B cell (primary cell): ENCODE measurements at regions not wholly inside any gene's neighbourhood (a gene's known extent, or its start where the extent isn't known, plus 50 kb on each side); places are given as distances from the start of the nearest gene placed in this dataset.

Experiments
- ATAC-seq: fragments of 200-7000 bp; cut with Tn5 transposase; one replicate; pipeline ENCODE4 v1.10.0; 2021; ENCODE audit warnings: low read depth, mild to moderate bottlenecking, moderate number of reproducible peaks, moderate library complexity
- CTCF ChIA-PET: fragments of 350-600 bp; sonication (Branson Sonifier 250); formaldehyde crosslinking; loops from one replicate; lab custom pipeline; 2021; ENCODE audit warnings: antibody characterized with exemption, inconsistent platforms; lab: Charles Lee
- POLR2A ChIA-PET: fragments of 350-600 bp; sonication (Branson Sonifier 250); formaldehyde crosslinking; loops from one replicate; lab custom pipeline; 2021; ENCODE audit warnings: antibody characterized with exemption; lab: Charles Lee
- DNase-seq: peaks from one replicate; pipeline ENCODE4 v3.0.0; 2013
- H2AFZ ChIP-seq: 2 replicates; pipeline ENCODE4 v1.6.1; 2012; ENCODE audit warnings: mild to moderate bottlenecking, low read depth, low read length; ENCODE audit not compliant: insufficient read depth, poor library complexity, severe bottlenecking
- H3K27ac ChIP-seq, 2 donors: 1 replicate in 1 of 2; 2 replicates in 1 of 2; pipeline ENCODE4 v1.5.1; 2012 to 2013; ENCODE audit warnings: low read length in 2 of 2, mild to moderate bottlenecking in 2 of 2, moderate library complexity in 1 of 2
- H3K27me3 ChIP-seq, 4 experiments: fragments of 200-600 bp in 1 of 4; sonication (generic) in 1 of 4; replicated peaks in 1 of 4; 1 replicate in 2 of 4; 2 replicates in 2 of 4; pipeline versions ENCODE4 v1.6.1 to v1.7.0; 2013 to 2016; ENCODE audit warnings: low read length in 3 of 4, mild to moderate bottlenecking in 2 of 4, mixed read lengths in 1 of 4, moderate library complexity in 1 of 4; ENCODE audit not compliant: insufficient read depth in 4 of 4, control insufficient read depth in 3 of 4; ENCODE audit errors: control extremely low read depth in 1 of 4
- H3K36me3 ChIP-seq, 2 experiments: replicated peaks in 1 of 2; 1 replicate in 1 of 2; 2 replicates in 1 of 2; pipeline versions ENCODE4 v1.6.1 to v1.7.1; 2013; ENCODE audit warnings: low read length in 1 of 2; ENCODE audit not compliant: insufficient read depth in 2 of 2, control insufficient read depth in 1 of 2; ENCODE audit errors: control extremely low read depth in 1 of 2, extremely low read depth in 1 of 2
- H3K4me1 ChIP-seq, 2 donors: fragments of 200-600 bp in 1 of 2; sonication (generic) in 1 of 2; 1 replicate in 1 of 2; 2 replicates in 1 of 2; pipeline versions ENCODE4 v1.5.1 to v1.6.1; 2013 to 2017; ENCODE audit warnings: low read length in 2 of 2; ENCODE audit not compliant: control insufficient read depth in 2 of 2, insufficient read depth in 2 of 2
- H3K4me2 ChIP-seq: replicated peaks from 2 replicates; pipeline ENCODE3; 2012; ENCODE audit warnings: mild to moderate bottlenecking, low read depth, low read length; ENCODE audit not compliant: poor library complexity, severe bottlenecking
- H3K4me3 ChIP-seq, 5 experiments: fragments of 200-600 bp in 1 of 5; sonication (generic) in 1 of 5; 1 replicate in 3 of 5; 2 replicates in 2 of 5; pipeline versions ENCODE4 v1.5.1 to v1.7.0; 2011 to 2016; ENCODE audit warnings: low read length in 4 of 5, mild to moderate bottlenecking in 4 of 5, low read depth in 2 of 5, control low read depth in 1 of 5, moderate library complexity in 1 of 5; ENCODE audit not compliant: insufficient read depth in 1 of 5; ENCODE audit errors: control extremely low read depth in 1 of 5, extremely low read depth in 1 of 5
- H3K79me2 ChIP-seq: fragments of 200-600 bp; sonication (generic); one replicate; pipeline ENCODE4 v1.6.0; 2016; ENCODE audit warnings: low read length; ENCODE audit not compliant: control insufficient read depth, insufficient read depth
- H3K9ac ChIP-seq: fragments of 200-600 bp; sonication (generic); 2 replicates; pipeline ENCODE4 v1.6.1; 2017; ENCODE audit warnings: mild to moderate bottlenecking, low read length, moderate library complexity
- H3K9me3 ChIP-seq, 3 donors: one replicate each; pipeline versions ENCODE4 v1.6.1 to v1.7.1; 2013; ENCODE audit warnings: low read length in 2 of 3; ENCODE audit not compliant: control insufficient read depth in 2 of 3, insufficient read depth in 1 of 3; ENCODE audit errors: control extremely low read depth in 1 of 3
- H4K20me1 ChIP-seq: 2 replicates; pipeline ENCODE4 v1.6.0; 2012; ENCODE audit warnings: mild to moderate bottlenecking, low read length; ENCODE audit not compliant: insufficient read depth, control insufficient read depth, poor library complexity, severe bottlenecking
- H3K27ac Mint-ChIP-seq: one replicate; pipeline ENCODE4 v1.8.0; 2021; ENCODE audit warnings: mixed read lengths
- H3K27me3 Mint-ChIP-seq: one replicate; pipeline ENCODE4 v1.8.0; 2021; ENCODE audit warnings: mixed read lengths
- H3K4me1 Mint-ChIP-seq: one replicate; pipeline ENCODE4 v1.8.0; 2021; ENCODE audit warnings: mixed read lengths
- H3K4me3 Mint-ChIP-seq: one replicate; pipeline ENCODE4 v1.8.0; 2021; ENCODE audit warnings: mixed read lengths
- H3K9me3 Mint-ChIP-seq: one replicate; pipeline ENCODE4 v1.8.0; 2022; ENCODE audit warnings: mixed read lengths; ENCODE audit not compliant: insufficient read depth
- EZH2 ChIP-seq: IDR thresholded peaks from 2 replicates; pipeline ENCODE4 v1.6.1; 2012; ENCODE audit warnings: borderline replicate concordance, low read depth, mild to moderate bottlenecking, moderate library complexity, low read length; ENCODE audit not compliant: insufficient read depth, poor library complexity, severe bottlenecking
- WGBS: methylation state at CpG from one replicate; pipeline ENCODE4 v1.1.5; 2013; ENCODE audit warnings: missing lambda C conversion rate; ENCODE audit not compliant: insufficient coverage; 5-methylcytosine and 5-hydroxymethylcytosine counted together
- intact Hi-C: fragments of 100-400 bp; cut with micrococcal nuclease; formaldehyde crosslinking; loops from one replicate; pipeline ENCODE4 v1.10.0; 2022
- TF ChIP-seq, protein P1 (sequence below): fragments of 200-600 bp; IDR thresholded peaks from one replicate; pipeline ENCODE4 v1.8.0; 2022; ENCODE audit warnings: antibody characterized with exemption, mild to moderate bottlenecking

DNA sequence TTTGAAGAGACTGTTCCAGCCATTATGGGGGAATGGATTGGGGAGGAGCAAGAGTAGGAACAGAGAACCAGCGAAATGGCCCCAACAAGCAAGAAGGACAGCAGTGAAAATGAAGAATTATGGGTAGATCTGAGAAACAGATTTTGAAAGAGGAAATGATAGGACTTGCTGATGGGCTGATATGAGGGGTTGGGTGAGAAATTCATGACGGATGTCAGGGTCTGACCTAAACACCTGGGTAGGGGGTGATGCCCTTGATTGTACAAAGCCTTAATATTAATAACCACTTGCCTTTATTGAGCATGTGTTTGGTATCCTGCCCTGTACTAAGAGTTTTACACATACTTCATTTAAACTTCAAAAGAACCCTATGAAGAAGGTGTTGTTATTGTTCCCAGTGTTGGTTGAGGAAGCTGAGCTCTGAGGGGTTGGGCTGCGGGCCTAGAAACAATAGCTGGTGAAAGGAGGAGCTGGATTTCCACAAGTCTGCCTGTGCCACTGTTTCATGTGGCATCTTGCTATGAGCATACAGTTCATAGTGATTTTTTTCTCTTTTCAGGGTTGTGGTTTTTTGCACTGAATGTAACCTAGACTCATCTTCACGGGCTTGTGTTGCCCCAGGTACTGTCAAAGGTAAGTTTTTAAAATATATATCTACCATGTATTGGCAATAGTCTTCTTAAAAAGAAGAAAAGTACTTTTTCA is 61.1 kb upstream of the TNRC6B start:
- Histone ChIP-seq H3K27ac (peak overlapping the region in 1 of 2 donors; percentile 22), H4K20me1 (peaks cover 98% of the 10 kb centered on the region), H3K4me1 (peaks cover 17 to 24% of the 10 kb centered on the region in 2 donors), H3K79me2 (peaks cover 100% of the 10 kb centered on the region), H3K4me2 (peak overlapping the region; percentile 36), H3K9me3 (no peaks in the 10 kb centered on the region), H3K4me3 (no peak overlapping the region), H2AFZ (no peak overlapping the region), H3K27me3 (no peaks in the 10 kb centered on the region), H3K9ac (no peak overlapping the region), H3K36me3 (peaks cover 0 to 33% of the 10 kb centered on the region in 2 experiments)
- intact Hi-C loops: no loop called here
- CTCF ChIA-PET: interaction anchor here (0.9 kb wide), 1 partner anchor 80 kb away, joined by 3 read pairs; no protein-coding TSS in a partner anchor
- no peak for ATAC-seq
- 96% methylated on average over 2 of the region's 4 CpGs for WGBS
- Mint-ChIP-seq H3K9me3 (no peaks in the 10 kb centered on the region), H3K4me1 (peaks cover 66% of the 10 kb centered on the region), H3K4me3 (no peak overlapping the region), H3K27me3 (no peaks in the 10 kb centered on the region), H3K27ac (peak overlapping the region; percentile 24)
- no peak for TF ChIP-seq EZH2
- TF ChIP-seq, protein P1, sequence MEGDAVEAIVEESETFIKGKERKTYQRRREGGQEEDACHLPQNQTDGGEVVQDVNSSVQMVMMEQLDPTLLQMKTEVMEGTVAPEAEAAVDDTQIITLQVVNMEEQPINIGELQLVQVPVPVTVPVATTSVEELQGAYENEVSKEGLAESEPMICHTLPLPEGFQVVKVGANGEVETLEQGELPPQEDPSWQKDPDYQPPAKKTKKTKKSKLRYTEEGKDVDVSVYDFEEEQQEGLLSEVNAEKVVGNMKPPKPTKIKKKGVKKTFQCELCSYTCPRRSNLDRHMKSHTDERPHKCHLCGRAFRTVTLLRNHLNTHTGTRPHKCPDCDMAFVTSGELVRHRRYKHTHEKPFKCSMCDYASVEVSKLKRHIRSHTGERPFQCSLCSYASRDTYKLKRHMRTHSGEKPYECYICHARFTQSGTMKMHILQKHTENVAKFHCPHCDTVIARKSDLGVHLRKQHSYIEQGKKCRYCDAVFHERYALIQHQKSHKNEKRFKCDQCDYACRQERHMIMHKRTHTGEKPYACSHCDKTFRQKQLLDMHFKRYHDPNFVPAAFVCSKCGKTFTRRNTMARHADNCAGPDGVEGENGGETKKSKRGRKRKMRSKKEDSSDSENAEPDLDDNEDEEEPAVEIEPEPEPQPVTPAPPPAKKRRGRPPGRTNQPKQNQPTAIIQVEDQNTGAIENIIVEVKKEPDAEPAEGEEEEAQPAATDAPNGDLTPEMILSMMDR: no peak
- DNase-seq: no peak
- POLR2A ChIA-PET: no interaction called here

DNA sequence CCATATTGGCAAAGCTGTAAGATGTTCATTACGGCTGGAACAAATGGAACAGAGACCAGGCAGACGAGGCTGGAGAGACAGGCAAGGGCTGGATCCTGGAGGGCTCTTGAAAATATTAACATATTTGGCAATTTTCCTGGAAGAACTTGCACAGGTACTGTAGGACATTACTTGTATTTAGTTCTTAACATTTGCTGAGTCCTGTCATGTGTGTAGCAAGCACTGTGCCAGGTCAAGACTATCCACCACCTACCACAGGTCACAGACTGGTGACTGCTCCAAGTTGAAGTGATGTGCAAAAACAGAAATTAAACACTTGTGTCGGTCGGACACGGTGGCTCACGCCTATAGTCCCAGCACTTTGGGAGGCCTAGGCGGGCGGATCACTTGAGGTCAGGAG is 58.7 kb upstream of the TNRC6B start:
- no peak for TF ChIP-seq EZH2
- TF ChIP-seq, protein P1: no peak
- ATAC-seq (no peak), DNase-seq (no peak)
- Histone ChIP-seq H4K20me1 (peaks cover 98% of the 10 kb centered on the region), H3K4me2 (no peak overlapping the region), H3K79me2 (peaks cover 84% of the 10 kb centered on the region), H3K4me3 (no peak overlapping the region), H3K9me3 (no peaks in the 10 kb centered on the region), H2AFZ (no peak overlapping the region), H3K36me3 (peaks cover 0 to 47% of the 10 kb centered on the region in 2 experiments), H3K27me3 (no peaks in the 10 kb centered on the region), H3K27ac (no peak overlapping the region), H3K9ac (no peak overlapping the region), H3K4me1 (peaks cover 6 to 12% of the 10 kb centered on the region in 2 donors)
- H3K4me1 Mint-ChIP-seq: peaks cover 48% of the 10 kb centered on the region
- H3K27me3 Mint-ChIP-seq: no peaks in the 10 kb centered on the region
- no peaks in the 10 kb centered on the region for H3K9me3 Mint-ChIP-seq
- H3K27ac Mint-ChIP-seq: no peak overlapping the region
- CTCF ChIA-PET: no interaction called here
- POLR2A ChIA-PET: no interaction called here
- 99% methylated on average over 8 of the region's 8 CpGs for WGBS
- no peak overlapping the region for H3K4me3 Mint-ChIP-seq
- intact Hi-C loops: no loop called here
